Calu3 (cell line): ENCODE measurements at regions not wholly inside any gene's neighbourhood (a gene's known extent, or its start where the extent isn't known, plus 50 kb on each side); places are given as distances from the start of the nearest gene placed in this dataset.

Experiments used
- BruUV-seq: library from RNA; stranded (reverse); fragments of 400-500 nt; replicated peaks from 2 replicates; lab custom pipeline; 2021; lab: Mats Ljungman, UMichigan
- CTCF ChIA-PET: fragments of 300-600 bp; sonication (Branson Sonifier 250); formaldehyde crosslinking; loops from one replicate; lab custom pipeline; 2022; ENCODE audit warnings: antibody characterized with exemption; lab: Charles Lee
- DNase-seq: peaks from one replicate; pipeline ENCODE4 v3.0.0; 2022
- H3K27ac Mint-ChIP-seq: one replicate; pipeline ENCODE4 v1.8.0; 2022; ENCODE audit warnings: mixed read lengths; ENCODE audit not compliant: unreplicated experiment
- H3K27me3 Mint-ChIP-seq: one replicate; pipeline ENCODE4 v1.8.0; 2022; ENCODE audit warnings: mixed read lengths; ENCODE audit not compliant: unreplicated experiment
- H3K36me3 Mint-ChIP-seq: one replicate; pipeline ENCODE4 v1.8.0; 2022; ENCODE audit warnings: mild to moderate bottlenecking, moderate library complexity, mixed read lengths; ENCODE audit not compliant: insufficient read depth, unreplicated experiment
- H3K4me1 Mint-ChIP-seq: one replicate; pipeline ENCODE4 v1.8.0; 2022; ENCODE audit warnings: mild to moderate bottlenecking, low read depth, mixed read lengths; ENCODE audit not compliant: unreplicated experiment
- H3K4me3 Mint-ChIP-seq: one replicate; pipeline ENCODE4 v1.8.0; 2022; ENCODE audit warnings: mild to moderate bottlenecking, low read depth, moderate library complexity, mixed read lengths; ENCODE audit not compliant: unreplicated experiment
- H3K9me3 Mint-ChIP-seq: one replicate; pipeline ENCODE4 v1.8.0; 2022; ENCODE audit warnings: low read depth, mixed read lengths; ENCODE audit not compliant: unreplicated experiment
- CTCF ChIP-seq: fragments of 200-600 bp; IDR thresholded peaks from one replicate; pipeline ENCODE4 v1.8.0; 2022; ENCODE audit warnings: antibody characterized with exemption; ENCODE audit not compliant: unreplicated experiment
- intact Hi-C: fragments of 100-400 bp; cut with micrococcal nuclease; formaldehyde crosslinking; loops from one replicate; pipeline ENCODE4 v1.10.0; 2022; ENCODE audit not compliant: unreplicated experiment

GRCh38 chr13:52936806-52937205 lies 88.4 kb upstream of the PCDH8 start:
- H3K27ac Mint-ChIP-seq, result no peak overlapping the region
- no peaks in the 10 kb centered on the region for H3K36me3 Mint-ChIP-seq
- no peak for DNase-seq
- intact Hi-C loops, result no loop called here
- no peaks in the 10 kb centered on the region for H3K4me1 Mint-ChIP-seq
- BruUV-seq, result no TSS peak
- no peak overlapping the region for H3K4me3 Mint-ChIP-seq
- H3K27me3 Mint-ChIP-seq, result peaks cover 37% of the 10 kb centered on the region
- H3K9me3 Mint-ChIP-seq, result no peaks in the 10 kb centered on the region
- CTCF ChIA-PET, result no interaction called here
- TF ChIP-seq CTCF, result no peak

- peaks cover 30% of the 10 kb centered on the region for H3K27me3 Mint-ChIP-seq
- no peaks in the 10 kb centered on the region for H3K4me1 Mint-ChIP-seq
- BruUV-seq, result no TSS peak
- H3K36me3 Mint-ChIP-seq, result no peaks in the 10 kb centered on the region
- H3K4me3 Mint-ChIP-seq, result no peak overlapping the region
- CTCF ChIA-PET, result no interaction called here
- intact Hi-C loops, result no loop called here
- no peaks in the 10 kb centered on the region for H3K9me3 Mint-ChIP-seq
- no peak for DNase-seq
- H3K27ac Mint-ChIP-seq, result no peak overlapping the region
- no peak for TF ChIP-seq CTCF
These were observed 85.8 kb upstream of the PCDH8 start for GRCh38 chr13:52934258-52934657.

GRCh38 chr13:52933547-52934210 lies 85.2 kb upstream of the PCDH8 start:
- Mint-ChIP-seq H3K36me3 (no peaks in the 10 kb centered on the region), H3K4me1 (no peaks in the 10 kb centered on the region), H3K27me3 (peaks cover 36% of the 10 kb centered on the region), H3K4me3 (no peak overlapping the region), H3K9me3 (peaks cover 1% of the 10 kb centered on the region), H3K27ac (no peak overlapping the region)
- CTCF ChIA-PET, result no interaction called here
- TF ChIP-seq CTCF, result no peak
- DNase-seq, result no peak
- intact Hi-C loops, result no loop called here
- no TSS peak for BruUV-seq

GRCh38 chr13:52933099-52933498 lies 84.7 kb upstream of the PCDH8 start:
- Mint-ChIP-seq H3K4me1 (no peaks in the 10 kb centered on the region), H3K9me3 (peaks cover 3% of the 10 kb centered on the region), H3K36me3 (no peaks in the 10 kb centered on the region), H3K4me3 (no peak overlapping the region), H3K27me3 (peaks cover 41% of the 10 kb centered on the region), H3K27ac (no peak overlapping the region)
- no TSS peak for BruUV-seq
- intact Hi-C loops, result no loop called here
- CTCF ChIA-PET, result no interaction called here
- no peak for TF ChIP-seq CTCF
- no peak for DNase-seq
